ENCODE measurements at regions not wholly inside any gene's neighbourhood (a gene's known extent, or its start where the extent isn't known, plus 50 kb on each side); places are given as distances from the start of the nearest gene placed in this dataset.

DNA sequence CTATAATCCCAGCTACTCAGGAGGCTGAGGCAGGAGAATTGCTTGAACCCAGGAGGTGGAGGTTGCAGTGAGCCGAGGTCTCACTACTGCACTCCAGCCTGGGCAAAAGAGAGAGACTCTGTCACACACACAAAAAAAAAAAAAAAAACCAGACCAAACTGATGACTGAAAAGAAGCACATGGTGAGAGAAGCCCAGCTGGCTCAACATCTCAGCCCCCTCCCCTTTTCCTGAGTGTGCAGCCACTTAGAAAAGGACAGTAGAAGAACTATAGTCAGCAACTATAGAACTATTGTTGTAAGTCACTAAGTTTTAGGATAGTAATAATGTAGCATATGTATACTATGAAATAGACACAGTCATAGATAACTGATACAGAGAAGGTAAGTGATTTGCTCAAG is 87.2 kb upstream of the RALGPS2 start:
- H3K27ac ChIP-seq = no peak overlapping the region
- peaks cover 5% of the 10 kb centered on the region; the same call in 1 of the 3 replicates for H3K4me1 ChIP-seq
- TF ChIP-seq KDM5A (IDR thresholded peaks at IDR 0.05) (no peak), NFE2L2 (conservative IDR thresholded peaks at IDR 0.05; ENCODE audit: low read length) (no peak), CBX2 (IDR thresholded peaks at IDR 0.05; ENCODE audit: borderline replicate concordance, low read depth) (no peak), NR3C1 (IDR thresholded peaks at IDR 0.05) (no peak), SMC3 (IDR thresholded peaks at IDR 0.05) (no peak), POLR2A (IDR thresholded peaks at IDR 0.05; ENCODE audit: low read length) (no peak), ZC3H11A (IDR thresholded peaks at IDR 0.05) (no peak), NPAS2 (CRISPR knock-in tag; IDR thresholded peaks at IDR 0.05; ENCODE audit: borderline replicate concordance) (no peak), HOXA7 (CRISPR knock-in tag; IDR thresholded peaks at IDR 0.05) (no peak), HOXB13 (CRISPR knock-in tag; IDR thresholded peaks at IDR 0.05; ENCODE audit: low read depth) (no peak)
- ChIA-PET CTCF (interaction anchor here (0.6 to 1.2 kb wide), 3 partner anchors 9 to 99 kb away, joined by 3 to 4 read pairs (median 3); no protein-coding TSS in a partner anchor), POLR2A (no interaction called here)
- H3K4me3 ChIP-seq = no peak overlapping the region
- no peak for ATAC-seq
- WGBS (ENCODE audit: missing lambda C conversion rate) = 100% methylated on average over 1 of the region's 1 CpG
- H3K4me2 ChIP-seq = no peak overlapping the region
- no peaks in the 10 kb centered on the region for H3K9me3 ChIP-seq
- FAIRE-seq = no peak
- no peak for DNase-seq (ENCODE audit: low read depth in 1 of 2, low spot score in 1 of 2)

DNA sequence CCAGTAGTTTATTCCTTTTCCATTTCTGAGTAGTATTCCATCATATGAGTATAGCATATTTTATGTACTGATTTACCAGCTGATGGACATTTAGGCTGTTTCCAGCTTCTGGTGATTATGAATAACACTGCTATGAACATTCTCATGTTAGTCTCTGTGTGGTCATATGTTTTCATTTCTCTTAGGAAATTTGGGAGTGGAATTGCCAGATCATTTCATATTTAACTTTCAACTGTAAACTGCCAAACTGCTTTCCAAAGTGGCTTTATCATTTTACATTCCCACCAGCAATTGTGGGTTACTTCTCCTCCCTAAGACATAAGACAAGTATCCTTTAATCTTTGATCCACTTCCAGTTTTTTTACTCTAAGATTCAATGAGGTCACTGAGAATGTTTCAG is 85.7 kb upstream of the RALGPS2 start:
- Histone ChIP-seq H3K4me1 (peaks cover 3% of the 10 kb centered on the region; the same call in 1 of the 3 replicates), H3K4me3 (no peak overlapping the region), H3K27ac (no peak overlapping the region), H3K9me3 (no peaks in the 10 kb centered on the region), H3K4me2 (no peak overlapping the region)
- FAIRE-seq = no peak
- ChIA-PET POLR2A (no interaction called here), CTCF (no interaction called here)
- ATAC-seq = no peak
- DNase-seq (ENCODE audit: low read depth in 1 of 2, low spot score in 1 of 2) = no peak
- no peak for TF ChIP-seq KDM5A (IDR thresholded peaks at IDR 0.05)
- TF ChIP-seq POLR2AphosphoS2 (conservative IDR thresholded peaks at IDR 0.05; ENCODE audit: low read length) = no peak
- TF ChIP-seq, protein P1, sequence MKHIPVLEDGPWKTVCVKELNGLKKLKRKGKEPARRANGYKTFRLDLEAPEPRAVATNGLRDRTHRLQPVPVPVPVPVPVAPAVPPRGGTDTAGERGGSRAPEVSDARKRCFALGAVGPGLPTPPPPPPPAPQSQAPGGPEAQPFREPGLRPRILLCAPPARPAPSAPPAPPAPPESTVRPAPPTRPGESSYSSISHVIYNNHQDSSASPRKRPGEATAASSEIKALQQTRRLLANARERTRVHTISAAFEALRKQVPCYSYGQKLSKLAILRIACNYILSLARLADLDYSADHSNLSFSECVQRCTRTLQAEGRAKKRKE (CRISPR knock-in tag; IDR thresholded peaks at IDR 0.05; ENCODE audit: low read depth) = no peak
- TF ChIP-seq NR3C1 (IDR thresholded peaks at IDR 0.05) = no peak
- TF ChIP-seq, protein P2, sequence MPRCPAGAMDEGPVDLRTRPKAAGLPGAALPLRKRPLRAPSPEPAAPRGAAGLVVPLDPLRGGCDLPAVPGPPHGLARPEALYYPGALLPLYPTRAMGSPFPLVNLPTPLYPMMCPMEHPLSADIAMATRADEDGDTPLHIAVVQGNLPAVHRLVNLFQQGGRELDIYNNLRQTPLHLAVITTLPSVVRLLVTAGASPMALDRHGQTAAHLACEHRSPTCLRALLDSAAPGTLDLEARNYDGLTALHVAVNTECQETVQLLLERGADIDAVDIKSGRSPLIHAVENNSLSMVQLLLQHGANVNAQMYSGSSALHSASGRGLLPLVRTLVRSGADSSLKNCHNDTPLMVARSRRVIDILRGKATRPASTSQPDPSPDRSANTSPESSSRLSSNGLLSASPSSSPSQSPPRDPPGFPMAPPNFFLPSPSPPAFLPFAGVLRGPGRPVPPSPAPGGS (IDR thresholded peaks at IDR 0.05) = no peak
- no peak for TF ChIP-seq CBX8 (IDR thresholded peaks at IDR 0.05)
- no peak for TF ChIP-seq RNF2 (IDR thresholded peaks at IDR 0.05; ENCODE audit: borderline replicate concordance, low read depth)
- TF ChIP-seq, protein P3, sequence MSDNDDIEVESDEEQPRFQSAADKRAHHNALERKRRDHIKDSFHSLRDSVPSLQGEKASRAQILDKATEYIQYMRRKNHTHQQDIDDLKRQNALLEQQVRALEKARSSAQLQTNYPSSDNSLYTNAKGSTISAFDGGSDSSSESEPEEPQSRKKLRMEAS (IDR thresholded peaks at IDR 0.05) = no peak
- TF ChIP-seq CHD4 (IDR thresholded peaks at IDR 0.05; ENCODE audit: borderline replicate concordance) = no peak
- no peak for TF ChIP-seq MAFK (IDR thresholded peaks at IDR 0.05; ENCODE audit: partially characterized antibody)
- TF ChIP-seq HDAC2 (IDR thresholded peaks at IDR 0.05) = no peak
- no peak for TF ChIP-seq HOXB13 (CRISPR knock-in tag; IDR thresholded peaks at IDR 0.05; ENCODE audit: low read depth)
- TF ChIP-seq, protein P4, sequence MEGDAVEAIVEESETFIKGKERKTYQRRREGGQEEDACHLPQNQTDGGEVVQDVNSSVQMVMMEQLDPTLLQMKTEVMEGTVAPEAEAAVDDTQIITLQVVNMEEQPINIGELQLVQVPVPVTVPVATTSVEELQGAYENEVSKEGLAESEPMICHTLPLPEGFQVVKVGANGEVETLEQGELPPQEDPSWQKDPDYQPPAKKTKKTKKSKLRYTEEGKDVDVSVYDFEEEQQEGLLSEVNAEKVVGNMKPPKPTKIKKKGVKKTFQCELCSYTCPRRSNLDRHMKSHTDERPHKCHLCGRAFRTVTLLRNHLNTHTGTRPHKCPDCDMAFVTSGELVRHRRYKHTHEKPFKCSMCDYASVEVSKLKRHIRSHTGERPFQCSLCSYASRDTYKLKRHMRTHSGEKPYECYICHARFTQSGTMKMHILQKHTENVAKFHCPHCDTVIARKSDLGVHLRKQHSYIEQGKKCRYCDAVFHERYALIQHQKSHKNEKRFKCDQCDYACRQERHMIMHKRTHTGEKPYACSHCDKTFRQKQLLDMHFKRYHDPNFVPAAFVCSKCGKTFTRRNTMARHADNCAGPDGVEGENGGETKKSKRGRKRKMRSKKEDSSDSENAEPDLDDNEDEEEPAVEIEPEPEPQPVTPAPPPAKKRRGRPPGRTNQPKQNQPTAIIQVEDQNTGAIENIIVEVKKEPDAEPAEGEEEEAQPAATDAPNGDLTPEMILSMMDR (IDR thresholded peaks at IDR 0.05) = no peak
- no peak for TF ChIP-seq CBX2 (IDR thresholded peaks at IDR 0.05; ENCODE audit: borderline replicate concordance, low read depth)
- TF ChIP-seq, protein P5, sequence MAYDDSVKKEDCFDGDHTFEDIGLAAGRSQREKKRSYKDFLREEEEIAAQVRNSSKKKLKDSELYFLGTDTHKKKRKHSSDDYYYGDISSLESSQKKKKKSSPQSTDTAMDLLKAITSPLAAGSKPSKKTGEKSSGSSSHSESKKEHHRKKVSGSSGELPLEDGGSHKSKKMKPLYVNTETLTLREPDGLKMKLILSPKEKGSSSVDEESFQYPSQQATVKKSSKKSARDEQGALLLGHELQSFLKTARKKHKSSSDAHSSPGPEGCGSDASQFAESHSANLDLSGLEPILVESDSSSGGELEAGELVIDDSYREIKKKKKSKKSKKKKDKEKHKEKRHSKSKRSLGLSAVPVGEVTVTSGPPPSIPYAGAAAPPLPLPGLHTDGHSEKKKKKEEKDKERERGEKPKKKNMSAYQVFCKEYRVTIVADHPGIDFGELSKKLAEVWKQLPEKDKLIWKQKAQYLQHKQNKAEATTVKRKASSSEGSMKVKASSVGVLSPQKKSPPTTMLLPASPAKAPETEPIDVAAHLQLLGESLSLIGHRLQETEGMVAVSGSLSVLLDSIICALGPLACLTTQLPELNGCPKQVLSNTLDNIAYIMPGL (CRISPR knock-in tag; IDR thresholded peaks at IDR 0.05; ENCODE audit: borderline replicate concordance) = no peak
- no peak for TF ChIP-seq SMC3 (IDR thresholded peaks at IDR 0.05)
